ENCODE measurements at regions not wholly inside any gene's neighbourhood (a gene's known extent, or its start where the extent isn't known, plus 50 kb on each side); places are given as distances from the start of the nearest gene placed in this dataset.
A peak's percentile ranks its signal among the peaks of the same experiment; 100 is the strongest.

DNA sequence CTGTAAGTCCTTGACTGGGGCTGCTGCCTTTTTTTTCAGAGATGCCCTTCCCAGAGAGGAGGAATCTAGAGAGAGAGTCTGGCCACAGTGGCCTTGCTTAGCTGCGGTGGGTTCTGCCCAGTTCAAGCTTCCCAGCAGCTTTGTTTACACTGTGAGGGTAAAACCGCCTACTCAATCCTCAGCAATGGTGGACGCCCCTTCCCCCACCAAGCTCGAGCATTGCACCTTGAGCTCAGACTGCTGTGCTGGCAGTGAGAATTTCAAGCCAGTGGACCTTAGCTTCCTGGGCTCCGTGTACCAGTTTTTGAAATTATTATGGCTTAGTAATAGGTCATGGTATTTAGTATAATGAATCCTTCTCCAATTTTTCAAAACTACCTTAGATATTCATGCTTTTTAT, 395.4 kb downstream of the NPIPA7 start:
- no peak for DNase-seq (ENCODE audit: low read depth in 1 of 2, low spot score in 2 of 2)
- no peak overlapping the region for H3K56ac ChIP-seq (replicated peaks; ENCODE audit: insufficient read length, low read depth, low read length)
- peak overlapping the region; percentile 90 for H2AFZ ChIP-seq (ENCODE audit: low read length)
- H2BK5ac ChIP-seq (ENCODE audit: low read depth, low read length) = no peak overlapping the region
- H3K23ac ChIP-seq (ENCODE audit: insufficient read length) = no peak overlapping the region
- no peaks in the 10 kb centered on the region for H3K36me3 ChIP-seq (ENCODE audit: control insufficient read depth in 2 of 4, insufficient read depth in 4 of 4, low read length in 3 of 4)
- no peak overlapping the region for H4K91ac ChIP-seq (replicated peaks; ENCODE audit: insufficient read length, low read length)
- no peak overlapping the region; the same call in 1 of the 2 replicates for H4K8ac ChIP-seq (ENCODE audit: extremely low read depth, insufficient read depth, low read length)
- CTCF ChIA-PET (ENCODE audit: partially characterized antibody) = no interaction called here
- no peak overlapping the region for H3K14ac ChIP-seq (ENCODE audit: insufficient read length)
- no peaks in the 10 kb centered on the region for H4K20me1 ChIP-seq (replicated peaks in 1 of 2; ENCODE audit: control insufficient read depth in 1 of 2, insufficient read depth in 2 of 2, low read length in 2 of 2)
- H2BK15ac ChIP-seq (ENCODE audit: low read length) = no peak overlapping the region
- 80% methylated on average over 5 of the region's 5 CpGs; no CpG with 5 or more reads in 1 of the 2 experiments for WGBS, 2 experiments (ENCODE audit: extremely low coverage in 1 of 2, insufficient coverage in 1 of 2, insufficient read length in 1 of 2, insufficient replicate concordance in 2 of 2, low coverage in 1 of 2, low lambda C conversion rate in 2 of 2, missing lambda C conversion rate in 1 of 2)
- H3K9me3 ChIP-seq (ENCODE audit: insufficient read depth in 2 of 2, low read depth in 1 of 2, low read length in 1 of 2) = no peaks in the 10 kb centered on the region
- H3K18ac ChIP-seq (ENCODE audit: extremely low read depth, low read length) = no peak overlapping the region; the same call in 1 of the 2 replicates
- H2BK12ac ChIP-seq (ENCODE audit: low read depth, low read length) = no peak overlapping the region
- no peak overlapping the region for H4K5ac ChIP-seq (ENCODE audit: insufficient read length, low read depth, low read length)
- no peaks in the 10 kb centered on the region for H3K4me1 ChIP-seq (replicated peaks in 1 of 4; ENCODE audit: control insufficient read depth in 3 of 4, insufficient read depth in 4 of 4, low read length in 3 of 4)
- no peaks in the 10 kb centered on the region for H3K79me1 ChIP-seq (ENCODE audit: low read depth, low read length)
- H2BK120ac ChIP-seq (replicated peaks; ENCODE audit: low read depth, low read length) = no peak overlapping the region
- H3K27me3 ChIP-seq (replicated peaks in 1 of 4; ENCODE audit: control insufficient read depth in 3 of 4, extremely low read depth in 1 of 4, insufficient read depth in 3 of 4, low read length in 3 of 4) = no peaks in the 10 kb centered on the region
- no peak overlapping the region for H3K4me2 ChIP-seq (ENCODE audit: insufficient read depth in 1 of 2, low read depth in 2 of 2, low read length in 2 of 2)
- H3K9ac ChIP-seq (replicated peaks in 1 of 4; ENCODE audit: extremely low read depth in 1 of 4, low read depth in 3 of 4, low read length in 3 of 4) = no peak overlapping the region
- FAIRE-seq = no peak
- no peak overlapping the region for H2BK20ac ChIP-seq (ENCODE audit: low read length)
- no peaks in the 10 kb centered on the region for H3K79me2 ChIP-seq (ENCODE audit: control insufficient read depth in 1 of 2, insufficient read depth in 2 of 2, low read length in 2 of 2)
- no peak overlapping the region for H3K27ac ChIP-seq (ENCODE audit: low read depth, low read length)
- POLR2A ChIA-PET (ENCODE audit: partially characterized antibody) = no interaction called here
- H2AK5ac ChIP-seq (ENCODE audit: low read depth, low read length) = no peak overlapping the region
- no peak overlapping the region for H3K4ac ChIP-seq (replicated peaks; ENCODE audit: insufficient read length, low read depth, low read length)
- no peaks in the 10 kb centered on the region for H3K23me2 ChIP-seq (ENCODE audit: low read depth, low read length)
- no peak overlapping the region for H3K4me3 ChIP-seq (ENCODE audit: extremely low read depth in 1 of 4, insufficient read depth in 2 of 4, low read depth in 3 of 4, low read length in 4 of 4)
- TF ChIP-seq SIN3A (conservative IDR thresholded peaks at IDR 0.05 in 1 of 2, IDR thresholded peaks at IDR 0.05 in 1 of 2; ENCODE audit: low read depth in 1 of 2, low read length in 2 of 2) (no peak), TAF1 (IDR thresholded peaks at IDR 0.05; ENCODE audit: low read depth, low read length) (no peak), RAD21 (IDR thresholded peaks at IDR 0.05 in 1 of 2, conservative IDR thresholded peaks at IDR 0.05 in 1 of 2; ENCODE audit: low read depth in 2 of 2, low read length in 2 of 2) (no peak), SIX5 (IDR thresholded peaks at IDR 0.05; ENCODE audit: low read depth, low read length) (no peak), ATF2 (IDR thresholded peaks at IDR 0.05; ENCODE audit: low read length) (no peak), KDM1A (IDR thresholded peaks at IDR 0.05; ENCODE audit: borderline replicate concordance, low read length) (no peak), TAF7 (optimal IDR thresholded peaks at IDR 0.05; ENCODE audit: borderline replicate concordance, low read depth, low read length) (no peak), BRCA1 (IDR thresholded peaks at IDR 0.05; ENCODE audit: low read depth, low read length) (no peak), CBX8 (IDR thresholded peaks at IDR 0.05; ENCODE audit: borderline replicate concordance, low read depth, low read length) (no peak)
- TF ChIP-seq, protein P1, sequence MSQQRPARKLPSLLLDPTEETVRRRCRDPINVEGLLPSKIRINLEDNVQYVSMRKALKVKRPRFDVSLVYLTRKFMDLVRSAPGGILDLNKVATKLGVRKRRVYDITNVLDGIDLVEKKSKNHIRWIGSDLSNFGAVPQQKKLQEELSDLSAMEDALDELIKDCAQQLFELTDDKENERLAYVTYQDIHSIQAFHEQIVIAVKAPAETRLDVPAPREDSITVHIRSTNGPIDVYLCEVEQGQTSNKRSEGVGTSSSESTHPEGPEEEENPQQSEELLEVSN (IDR thresholded peaks at IDR 0.05) = no peak

All from H1 (cell line).